Upper lobe of left lung (tissue), 4 donors: ENCODE measurements at regions not wholly inside any gene's neighbourhood (a gene's known extent, or its start where the extent isn't known, plus 50 kb on each side); places are given as distances from the start of the nearest gene placed in this dataset.

Experiments used
- POLR2AphosphoS5 ChIP-seq, 2 donors: sonication (generic); formaldehyde crosslinking; IDR thresholded peaks; one replicate each; pipeline ENCODE4 v1.5.1; 2017; ENCODE audit warnings: antibody characterized with exemption in 2 of 2
- TF ChIP-seq, protein P1 (sequence below), 6 experiments: fragments of 450-650 bp in 4 of 6; fragments of 200-600 bp in 2 of 6; sonication (generic) in 2 of 6; IDR thresholded peaks; one replicate each; pipeline ENCODE4 v1.5.1; 2016 to 2019; ENCODE audit warnings: antibody characterized with exemption in 6 of 6

DNA sequence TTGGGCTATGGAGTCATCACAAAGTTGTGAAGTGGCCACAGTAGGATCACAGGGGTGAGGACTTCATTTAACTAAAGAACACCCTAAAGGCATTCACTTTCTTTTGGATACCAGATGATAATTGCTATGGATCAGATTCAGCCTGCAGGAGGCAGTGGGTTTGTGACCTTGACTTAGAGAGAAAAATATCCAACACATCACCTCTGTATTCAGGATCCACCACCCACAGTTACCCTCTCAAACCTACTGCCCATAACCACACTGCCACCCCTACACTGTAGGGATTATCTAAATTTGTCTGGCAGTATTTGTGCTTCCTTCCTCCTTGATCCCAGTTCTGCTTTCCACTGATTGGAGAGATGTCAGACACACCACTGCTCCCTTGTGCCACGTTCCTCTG is 269.4 kb downstream of the MYCN start:
- TF ChIP-seq POLR2AphosphoS5 (IDR thresholded peaks at IDR 0.05), result no peak
- TF ChIP-seq, protein P1, sequence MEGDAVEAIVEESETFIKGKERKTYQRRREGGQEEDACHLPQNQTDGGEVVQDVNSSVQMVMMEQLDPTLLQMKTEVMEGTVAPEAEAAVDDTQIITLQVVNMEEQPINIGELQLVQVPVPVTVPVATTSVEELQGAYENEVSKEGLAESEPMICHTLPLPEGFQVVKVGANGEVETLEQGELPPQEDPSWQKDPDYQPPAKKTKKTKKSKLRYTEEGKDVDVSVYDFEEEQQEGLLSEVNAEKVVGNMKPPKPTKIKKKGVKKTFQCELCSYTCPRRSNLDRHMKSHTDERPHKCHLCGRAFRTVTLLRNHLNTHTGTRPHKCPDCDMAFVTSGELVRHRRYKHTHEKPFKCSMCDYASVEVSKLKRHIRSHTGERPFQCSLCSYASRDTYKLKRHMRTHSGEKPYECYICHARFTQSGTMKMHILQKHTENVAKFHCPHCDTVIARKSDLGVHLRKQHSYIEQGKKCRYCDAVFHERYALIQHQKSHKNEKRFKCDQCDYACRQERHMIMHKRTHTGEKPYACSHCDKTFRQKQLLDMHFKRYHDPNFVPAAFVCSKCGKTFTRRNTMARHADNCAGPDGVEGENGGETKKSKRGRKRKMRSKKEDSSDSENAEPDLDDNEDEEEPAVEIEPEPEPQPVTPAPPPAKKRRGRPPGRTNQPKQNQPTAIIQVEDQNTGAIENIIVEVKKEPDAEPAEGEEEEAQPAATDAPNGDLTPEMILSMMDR (IDR thresholded peaks at IDR 0.05), result no peak
